ACC112 (cell line): ENCODE measurements at regions not wholly inside any gene's neighbourhood (a gene's known extent, or its start where the extent isn't known, plus 50 kb on each side); places are given as distances from the start of the nearest gene placed in this dataset.

Source experiments
- H2AFZ ChIP-seq: fragments of 200-600 bp; sonication (generic); one replicate; pipeline ENCODE4 v1.6.0; 2017; ENCODE audit warnings: antibody characterized with exemption, low read length; ENCODE audit not compliant: unreplicated experiment
- H3K27ac ChIP-seq: fragments of 200-600 bp; sonication (generic); 2 replicates; pipeline ENCODE4 v1.5.1; 2014; ENCODE audit warnings: low read depth, mild to moderate bottlenecking, antibody characterized with exemption, low read length, moderate library complexity
- H3K27me3 ChIP-seq: fragments of 200-600 bp; sonication (generic); 2 replicates; pipeline ENCODE4 v1.6.1; 2014; ENCODE audit warnings: mild to moderate bottlenecking, antibody characterized with exemption, low read length, moderate library complexity, mixed read lengths; ENCODE audit not compliant: insufficient read depth
- H3K36me3 ChIP-seq: fragments of 200-600 bp; sonication (generic); 2 replicates; pipeline ENCODE4 v1.6.1; 2016; ENCODE audit warnings: mild to moderate bottlenecking, antibody characterized with exemption, low read length, moderate library complexity, mixed read lengths; ENCODE audit not compliant: insufficient read depth
- H3K4me1 ChIP-seq: fragments of 200-600 bp; sonication (generic); one replicate; pipeline ENCODE4 v1.6.1; 2016; ENCODE audit warnings: low read length, mixed read lengths; ENCODE audit not compliant: insufficient read depth, unreplicated experiment, control insufficient read depth
- H3K4me3 ChIP-seq: fragments of 200-600 bp; sonication (generic); 2 replicates; pipeline ENCODE4 v1.5.1; 2014; ENCODE audit warnings: mild to moderate bottlenecking, low read depth, low read length
- H3K79me2 ChIP-seq: fragments of 200-600 bp; sonication (generic); one replicate; pipeline ENCODE4 v1.6.0; 2016; ENCODE audit warnings: low read length; ENCODE audit not compliant: control insufficient read depth, unreplicated experiment, insufficient read depth

DNA sequence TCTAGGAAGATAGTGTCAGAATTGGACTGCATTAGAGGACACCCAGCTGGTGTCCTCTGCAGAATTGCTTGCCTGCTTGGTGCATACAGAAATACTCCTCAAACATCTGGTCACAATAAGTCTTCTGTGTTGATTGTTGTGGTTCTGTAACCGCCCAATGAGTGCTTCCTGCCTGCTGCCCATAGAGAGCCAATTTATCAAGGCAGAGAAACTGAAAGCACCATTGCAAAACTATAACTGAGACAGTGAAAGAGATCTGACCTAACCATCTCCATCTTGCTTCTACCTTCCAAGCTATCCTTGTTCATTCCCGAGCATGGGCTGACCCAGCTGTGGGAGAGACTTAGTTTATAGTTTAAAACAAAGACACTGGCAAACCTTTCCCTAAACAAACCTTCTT is 462.4 kb upstream of the RGS18 start:
- Histone ChIP-seq H2AFZ (no peak overlapping the region), H3K27ac (no peak overlapping the region)

DNA sequence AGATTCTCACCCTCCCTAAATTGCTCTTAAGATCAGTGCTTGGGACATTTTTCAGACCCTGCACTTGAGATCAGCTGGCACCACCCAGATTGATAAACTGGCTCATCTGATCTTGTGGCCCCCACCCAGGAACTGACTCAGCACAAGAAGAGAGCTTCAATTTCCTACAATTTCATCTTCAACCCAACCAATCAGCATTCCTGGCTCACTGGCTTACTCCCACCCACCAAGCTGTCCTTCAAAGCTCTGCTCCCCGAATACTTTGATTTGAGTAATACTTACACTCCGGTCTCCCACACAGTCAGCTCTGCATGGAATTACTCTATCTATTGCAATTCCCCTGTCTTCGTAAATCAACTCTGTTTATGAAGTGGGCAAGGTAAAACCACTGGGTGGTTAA is 461.9 kb upstream of the RGS18 start:
- H3K4me1 ChIP-seq: no peaks in the 10 kb centered on the region
- H3K27ac ChIP-seq: no peak overlapping the region
- no peaks in the 10 kb centered on the region for H3K27me3 ChIP-seq
- no peaks in the 10 kb centered on the region for H3K36me3 ChIP-seq
- no peaks in the 10 kb centered on the region for H3K79me2 ChIP-seq
- no peak overlapping the region for H2AFZ ChIP-seq
- no peak overlapping the region for H3K4me3 ChIP-seq

More for the DNA sequence above, 462.4 kb upstream of the RGS18 start:
- H3K79me2 ChIP-seq: no peaks in the 10 kb centered on the region
- no peaks in the 10 kb centered on the region for H3K4me1 ChIP-seq
- H3K27me3 ChIP-seq: no peaks in the 10 kb centered on the region
- H3K36me3 ChIP-seq: no peaks in the 10 kb centered on the region
- H3K4me3 ChIP-seq: no peak overlapping the region

DNA sequence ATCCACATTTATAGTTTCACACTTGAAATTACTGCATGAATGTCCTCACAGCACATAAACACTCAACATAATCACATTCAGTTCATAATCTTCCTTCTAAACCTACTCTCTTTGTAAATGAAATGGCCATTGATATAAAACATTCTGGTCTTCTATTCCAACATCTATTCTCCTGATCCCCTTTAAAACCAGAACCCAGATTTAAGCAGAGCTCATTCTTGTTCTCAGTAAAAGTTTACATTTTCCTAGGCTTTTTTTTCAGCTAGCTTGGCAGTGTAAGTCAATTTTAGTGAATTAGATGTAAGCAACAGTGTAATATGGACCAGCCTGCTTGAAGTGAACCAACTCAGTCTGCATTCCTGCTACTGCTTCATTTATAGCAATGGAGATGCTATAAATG is 460.7 kb upstream of the RGS18 start:
- Histone ChIP-seq H3K27ac (no peak overlapping the region), H3K4me3 (no peak overlapping the region), H2AFZ (no peak overlapping the region), H3K4me1 (no peaks in the 10 kb centered on the region), H3K79me2 (no peaks in the 10 kb centered on the region), H3K27me3 (no peaks in the 10 kb centered on the region), H3K36me3 (no peaks in the 10 kb centered on the region)

DNA sequence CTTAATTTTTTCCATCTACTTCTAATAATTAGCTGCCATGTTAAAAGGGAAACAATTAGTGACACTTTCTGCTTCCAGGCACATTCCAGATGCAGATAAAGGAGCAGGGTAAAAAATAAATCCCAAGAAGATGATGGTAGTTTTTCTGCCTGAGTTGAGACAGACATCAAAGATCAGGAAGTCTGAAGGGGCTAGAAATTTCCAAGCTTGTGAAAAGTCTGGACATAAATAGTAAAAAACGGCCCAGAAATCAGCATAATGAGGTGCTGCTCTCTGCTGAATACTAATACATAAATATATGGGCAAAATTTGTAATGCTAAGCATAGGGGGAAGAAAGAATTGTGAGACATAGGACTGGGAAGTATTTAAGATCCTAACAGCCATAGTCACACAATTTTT is 460.0 kb upstream of the RGS18 start:
- no peak overlapping the region for H3K4me3 ChIP-seq
- H3K27me3 ChIP-seq: no peaks in the 10 kb centered on the region
- H3K36me3 ChIP-seq: no peaks in the 10 kb centered on the region
- no peak overlapping the region for H2AFZ ChIP-seq
- H3K4me1 ChIP-seq: no peaks in the 10 kb centered on the region
- H3K79me2 ChIP-seq: no peaks in the 10 kb centered on the region
- H3K27ac ChIP-seq: no peak overlapping the region

DNA sequence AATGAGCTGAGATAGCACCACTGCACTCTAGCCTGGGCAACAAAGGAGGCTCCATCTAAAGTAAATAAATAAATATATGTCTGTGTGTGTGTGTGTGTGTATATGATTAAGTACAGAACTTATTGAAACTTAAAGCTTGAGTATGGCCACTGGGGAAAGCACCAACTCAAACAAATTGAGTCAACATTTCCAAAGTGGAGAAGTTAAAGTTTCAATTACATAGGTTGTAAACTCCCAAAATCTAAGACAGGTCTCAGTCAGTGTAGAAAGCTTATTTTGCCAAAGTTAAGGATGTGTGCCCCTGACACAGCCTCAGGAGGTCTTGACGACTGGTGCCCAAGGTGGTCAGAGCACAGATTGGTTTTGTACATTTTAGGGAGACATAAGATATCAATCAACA is 458.9 kb upstream of the RGS18 start:
- no peak overlapping the region for H3K4me3 ChIP-seq
- no peak overlapping the region for H3K27ac ChIP-seq
- H2AFZ ChIP-seq: no peak overlapping the region
- H3K36me3 ChIP-seq: no peaks in the 10 kb centered on the region
- no peaks in the 10 kb centered on the region for H3K79me2 ChIP-seq
- no peaks in the 10 kb centered on the region for H3K27me3 ChIP-seq
- H3K4me1 ChIP-seq: no peaks in the 10 kb centered on the region

DNA sequence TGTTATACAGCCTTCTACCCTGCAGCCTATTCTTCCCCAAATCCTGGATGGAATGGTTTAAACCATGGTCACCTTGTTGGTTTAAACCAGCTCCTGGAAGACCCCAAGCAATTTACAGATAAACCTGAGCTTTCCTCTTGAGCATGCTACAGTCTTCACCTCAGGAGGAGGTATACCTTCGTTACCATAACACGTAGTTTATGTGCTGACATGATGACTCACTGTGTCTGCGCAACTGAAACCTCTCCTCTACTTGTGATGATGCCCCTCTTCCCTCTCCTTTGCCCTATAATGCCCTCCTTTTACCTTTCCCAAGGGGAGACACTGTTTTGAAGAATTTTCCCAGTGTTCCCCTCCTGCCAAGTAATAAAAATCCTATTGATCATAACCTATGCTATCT is 457.3 kb upstream of the RGS18 start:
- Histone ChIP-seq H3K79me2 (no peaks in the 10 kb centered on the region), H2AFZ (no peak overlapping the region), H3K36me3 (no peaks in the 10 kb centered on the region), H3K27me3 (no peaks in the 10 kb centered on the region), H3K4me1 (no peaks in the 10 kb centered on the region), H3K27ac (no peak overlapping the region), H3K4me3 (no peak overlapping the region)

DNA sequence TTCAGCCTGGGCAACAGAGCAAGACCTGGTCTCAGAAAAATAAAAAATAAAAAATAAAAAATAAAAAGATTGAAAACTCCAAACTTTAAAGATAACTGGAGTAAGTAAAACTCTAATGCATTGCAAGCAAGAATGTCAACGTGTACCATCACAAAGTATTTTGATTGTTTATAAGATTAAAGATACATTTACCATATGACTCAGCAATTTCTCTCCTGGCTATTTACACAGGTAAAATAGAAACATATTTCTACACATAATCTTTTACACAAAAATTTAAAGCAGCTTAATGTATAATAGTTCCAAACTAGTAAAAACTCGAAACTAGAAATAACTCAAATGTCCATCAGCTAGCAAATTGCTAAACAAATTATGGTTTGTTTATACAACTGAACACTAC is 456.1 kb upstream of the RGS18 start:
- no peak overlapping the region for H3K27ac ChIP-seq
- H3K4me1 ChIP-seq: no peaks in the 10 kb centered on the region
- H3K27me3 ChIP-seq: no peaks in the 10 kb centered on the region
- no peak overlapping the region for H2AFZ ChIP-seq
- H3K79me2 ChIP-seq: no peaks in the 10 kb centered on the region
- no peaks in the 10 kb centered on the region for H3K36me3 ChIP-seq
- H3K4me3 ChIP-seq: no peak overlapping the region

DNA sequence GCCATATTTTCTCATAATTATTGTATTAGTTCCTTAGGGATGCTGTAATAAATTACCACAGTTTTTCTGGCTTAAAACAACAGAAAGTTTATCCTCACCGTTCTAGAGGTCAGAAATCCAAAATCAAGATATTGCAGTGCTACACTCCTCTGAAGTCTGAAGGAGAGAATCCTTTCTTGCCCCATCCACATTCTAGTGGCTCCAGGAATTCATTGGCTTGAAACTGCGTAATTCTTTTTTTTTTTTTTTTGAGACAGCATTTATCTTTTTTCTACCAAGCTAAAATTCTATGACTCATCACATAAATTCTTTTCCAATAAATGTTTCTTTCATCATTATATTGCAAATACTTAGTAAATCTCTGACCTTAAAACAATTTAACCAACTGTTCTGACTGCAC is 451.0 kb upstream of the RGS18 start:
- H3K4me3 ChIP-seq: no peak overlapping the region
- H3K4me1 ChIP-seq: no peaks in the 10 kb centered on the region
- no peak overlapping the region for H2AFZ ChIP-seq
- H3K36me3 ChIP-seq: no peaks in the 10 kb centered on the region
- no peaks in the 10 kb centered on the region for H3K79me2 ChIP-seq
- H3K27ac ChIP-seq: no peak overlapping the region
- no peaks in the 10 kb centered on the region for H3K27me3 ChIP-seq

DNA sequence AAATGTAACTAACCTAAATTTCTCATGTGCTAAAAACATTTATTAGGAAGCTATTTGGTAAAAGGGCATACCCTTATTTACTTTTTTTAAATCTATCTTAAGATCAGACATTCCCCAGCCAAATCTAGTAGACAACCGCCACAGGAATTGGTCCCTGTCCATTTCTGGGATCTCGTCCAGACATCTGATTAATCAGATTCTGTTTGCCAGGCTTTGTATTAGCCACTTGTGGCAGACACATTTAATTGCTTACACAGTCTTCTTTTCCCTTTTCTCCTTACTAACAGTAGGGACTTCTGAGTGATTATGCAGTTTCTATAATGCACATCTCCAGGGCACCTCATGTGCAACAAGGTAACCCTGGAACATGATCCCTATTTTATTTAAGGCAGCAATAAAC is 449.0 kb upstream of the RGS18 start:
- Histone ChIP-seq H3K79me2 (no peaks in the 10 kb centered on the region), H3K36me3 (no peaks in the 10 kb centered on the region), H3K4me3 (no peak overlapping the region), H3K27ac (no peak overlapping the region), H2AFZ (no peak overlapping the region), H3K4me1 (no peaks in the 10 kb centered on the region), H3K27me3 (no peaks in the 10 kb centered on the region)

DNA sequence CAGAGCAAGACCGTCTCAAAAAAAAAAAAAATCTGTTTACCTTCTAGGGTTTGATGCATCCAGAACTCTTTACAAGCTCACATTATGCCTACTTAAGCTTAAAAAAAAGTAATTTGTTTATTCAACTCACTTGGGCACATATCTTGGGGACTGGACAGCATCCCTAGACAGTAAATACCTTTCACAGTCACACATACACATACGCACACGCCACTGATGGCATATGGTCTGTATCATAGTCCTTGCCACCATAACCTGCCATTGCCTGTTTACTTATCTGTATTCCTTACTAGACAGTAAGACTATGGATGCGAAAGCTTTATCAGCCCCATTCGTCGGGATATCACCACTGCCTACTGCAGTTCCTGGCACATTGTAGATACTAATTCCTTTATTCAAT is 446.3 kb upstream of the RGS18 start:
- Histone ChIP-seq H3K4me1 (no peaks in the 10 kb centered on the region), H3K36me3 (no peaks in the 10 kb centered on the region), H3K27me3 (no peaks in the 10 kb centered on the region), H3K27ac (no peak overlapping the region), H3K79me2 (no peaks in the 10 kb centered on the region), H3K4me3 (no peak overlapping the region), H2AFZ (no peak overlapping the region)

DNA sequence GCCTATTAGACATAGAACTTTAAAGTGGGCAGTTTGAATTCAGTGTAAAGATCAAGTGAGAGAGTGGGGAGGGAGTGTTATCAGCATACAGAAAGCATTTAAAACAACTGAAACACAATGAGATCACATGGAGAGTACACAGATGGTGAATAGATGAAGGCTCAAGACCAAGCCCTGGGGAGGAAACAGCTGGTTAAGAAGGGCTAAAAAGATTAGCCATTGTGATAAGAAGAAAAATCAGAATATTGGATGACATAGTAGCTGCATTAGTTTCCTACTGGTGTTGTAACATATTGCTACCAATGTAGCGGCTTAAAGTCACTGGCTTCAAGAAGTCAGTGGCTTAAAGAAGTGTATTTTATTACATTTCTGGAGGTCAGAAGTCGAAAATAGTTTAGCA is 443.4 kb upstream of the RGS18 start:
- Histone ChIP-seq H2AFZ (no peak overlapping the region), H3K4me1 (no peaks in the 10 kb centered on the region), H3K36me3 (no peaks in the 10 kb centered on the region), H3K27ac (no peak overlapping the region), H3K27me3 (no peaks in the 10 kb centered on the region), H3K4me3 (no peak overlapping the region), H3K79me2 (no peaks in the 10 kb centered on the region)

DNA sequence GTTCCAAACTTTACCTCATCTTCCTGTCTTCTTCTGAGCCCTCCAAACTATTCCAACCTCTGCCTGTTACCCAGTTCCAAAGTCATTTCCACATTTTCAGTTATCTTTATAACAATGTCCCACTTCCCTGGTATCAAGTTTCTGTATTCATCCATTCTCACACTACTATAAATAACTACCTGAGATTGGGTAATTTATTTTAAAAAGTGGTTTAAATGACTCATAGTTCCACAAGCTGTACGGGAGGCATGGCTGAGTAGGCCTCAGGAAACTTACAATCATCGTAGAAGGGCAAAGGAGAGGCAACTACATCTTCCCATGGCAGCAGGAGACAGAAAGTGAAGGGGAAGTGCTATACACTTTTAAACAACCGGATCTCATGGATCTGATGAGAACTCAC is 428.5 kb upstream of the RGS18 start:
- no peak overlapping the region for H3K4me3 ChIP-seq
- H3K27me3 ChIP-seq: no peaks in the 10 kb centered on the region; the same call in 1 of the 2 replicates
- no peak overlapping the region for H3K27ac ChIP-seq
- H2AFZ ChIP-seq: no peak overlapping the region
- H3K79me2 ChIP-seq: no peaks in the 10 kb centered on the region
- H3K36me3 ChIP-seq: no peaks in the 10 kb centered on the region
- no peaks in the 10 kb centered on the region for H3K4me1 ChIP-seq
